ENCODE measurements at regions not wholly inside any gene's neighbourhood (a gene's known extent, or its start where the extent isn't known, plus 50 kb on each side); places are given as distances from the start of the nearest gene placed in this dataset.
"Not testable (repeated sequence)": the region's sequence is repeated elsewhere in the genome, so short reads cannot be mapped to it uniquely, and the experiment has no call there.

DNA sequence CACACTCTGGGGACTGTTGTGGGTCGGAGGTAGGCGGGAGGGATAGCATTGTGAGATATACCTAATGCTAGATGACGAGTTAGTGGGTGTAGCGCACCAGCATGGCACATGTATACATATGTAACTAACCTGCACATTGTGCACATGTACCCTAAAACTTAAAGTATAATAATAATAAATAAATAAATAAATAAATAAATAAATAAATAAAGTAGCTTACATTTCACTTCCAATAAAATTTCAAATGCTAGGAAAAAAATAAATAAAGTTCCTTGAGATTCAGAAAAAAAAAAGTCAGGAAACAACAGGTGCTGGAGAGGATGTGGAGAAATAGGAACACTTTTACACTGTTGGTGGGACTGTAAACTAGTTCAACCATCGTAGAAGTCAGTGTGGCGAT lies 353.5 kb upstream of the UBE2E2 start:
- not testable (repeated sequence) for DNase-seq (ENCODE audit: extremely low read depth, low read depth, low spot score)

DNA sequence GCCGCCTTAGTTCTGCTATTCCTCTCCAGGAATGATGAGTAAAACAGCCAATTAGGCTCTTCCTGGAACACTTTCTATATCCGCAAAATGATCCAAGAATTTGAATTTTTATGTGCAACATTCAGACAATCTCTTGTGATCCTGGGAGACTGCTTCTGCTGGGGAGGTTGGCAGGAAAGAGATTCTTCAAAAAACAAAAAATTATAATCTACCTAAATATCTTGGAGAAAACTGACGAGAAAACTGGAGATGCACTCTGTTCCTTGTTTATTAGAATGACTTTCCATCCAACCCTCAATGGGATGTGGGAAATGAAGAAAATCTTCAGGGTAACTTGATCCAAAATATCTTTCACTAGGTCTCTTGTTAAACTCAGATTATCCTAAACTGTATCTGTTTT lies 346.3 kb upstream of the UBE2E2 start:
- no peak for DNase-seq (ENCODE audit: extremely low read depth, low read depth, low spot score)

DNA sequence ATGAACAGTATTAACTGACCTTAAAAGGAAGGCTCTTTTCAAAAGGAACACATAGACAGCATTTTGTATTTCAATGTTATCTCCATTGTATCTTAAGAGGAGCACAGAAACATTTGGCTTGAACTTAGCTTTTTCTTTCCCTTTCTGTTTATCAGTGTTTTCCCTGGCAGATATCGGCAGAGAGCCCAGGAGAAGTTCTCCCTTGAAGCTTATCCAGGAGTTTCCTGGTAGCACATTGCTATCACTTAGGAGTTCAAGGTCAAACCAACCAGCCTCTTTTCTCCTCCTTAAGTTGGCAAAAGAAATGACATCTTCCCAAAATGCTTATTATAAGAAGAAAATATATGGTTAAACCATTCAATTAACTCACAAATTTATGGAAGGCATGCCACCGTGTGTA lies 344.6 kb upstream of the UBE2E2 start:
- DNase-seq (ENCODE audit: extremely low read depth, low read depth, low spot score) = no peak

DNA sequence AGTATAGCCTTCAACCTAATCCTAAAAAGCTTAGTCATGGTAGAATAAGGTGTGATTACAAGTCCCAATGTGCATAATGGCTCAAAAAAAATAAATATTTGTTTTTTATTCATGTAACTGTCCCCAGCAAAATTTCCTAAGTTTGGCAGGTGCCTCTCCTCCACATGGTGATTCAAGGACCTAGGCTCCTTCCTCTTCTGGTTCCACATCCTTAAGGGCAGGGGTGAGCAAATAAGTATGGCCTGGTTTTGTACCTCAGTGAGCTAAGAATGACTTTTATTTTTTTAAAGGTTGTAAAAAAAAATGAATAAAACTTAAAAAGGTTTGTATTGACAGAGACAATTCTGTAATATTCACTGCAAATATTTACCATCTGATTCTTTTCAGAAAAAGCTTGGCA lies 343.5 kb upstream of the UBE2E2 start:
- no peak for DNase-seq (ENCODE audit: extremely low read depth, low read depth, low spot score)

DNA sequence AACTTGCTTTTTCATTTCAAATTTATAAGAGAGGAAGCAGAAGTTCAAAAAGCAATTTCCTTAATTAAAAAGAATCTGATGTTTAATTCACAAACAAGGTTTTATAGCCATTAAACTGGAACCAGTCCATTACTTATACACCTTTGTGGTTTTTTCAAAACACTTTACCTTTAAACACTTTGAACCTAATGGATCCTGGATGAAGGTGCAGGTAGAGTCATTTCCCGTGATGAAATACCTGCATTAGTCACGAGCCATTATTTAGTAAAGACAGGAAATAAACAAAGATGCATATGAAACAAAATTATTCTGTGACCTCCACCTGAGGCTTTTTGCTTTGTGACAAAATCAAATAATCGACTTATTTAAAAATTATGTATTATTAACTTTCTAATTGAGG lies 341.7 kb upstream of the UBE2E2 start:
- no peak for DNase-seq (ENCODE audit: extremely low read depth, low read depth, low spot score)

DNA sequence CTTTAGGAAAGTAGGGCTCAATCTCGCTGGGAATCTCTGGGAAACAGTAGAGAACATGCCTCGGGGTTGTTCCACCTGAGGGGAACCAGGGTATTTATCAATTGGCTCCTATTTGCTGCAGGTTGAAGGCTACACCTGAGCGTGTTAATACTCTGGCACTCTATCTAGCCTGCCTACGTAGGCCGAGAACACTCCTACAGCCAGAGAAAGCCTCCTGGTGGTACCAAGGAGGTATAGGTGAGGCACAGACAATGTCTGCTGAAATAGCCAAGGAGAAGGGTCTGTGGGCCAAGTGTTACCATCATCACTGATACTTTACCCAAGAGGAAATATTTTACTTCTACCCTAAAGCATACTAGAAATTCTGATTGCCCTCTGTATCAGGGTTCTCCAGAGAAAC lies 341.0 kb upstream of the UBE2E2 start:
- DNase-seq (ENCODE audit: extremely low read depth, low read depth, low spot score) = no peak

DNA sequence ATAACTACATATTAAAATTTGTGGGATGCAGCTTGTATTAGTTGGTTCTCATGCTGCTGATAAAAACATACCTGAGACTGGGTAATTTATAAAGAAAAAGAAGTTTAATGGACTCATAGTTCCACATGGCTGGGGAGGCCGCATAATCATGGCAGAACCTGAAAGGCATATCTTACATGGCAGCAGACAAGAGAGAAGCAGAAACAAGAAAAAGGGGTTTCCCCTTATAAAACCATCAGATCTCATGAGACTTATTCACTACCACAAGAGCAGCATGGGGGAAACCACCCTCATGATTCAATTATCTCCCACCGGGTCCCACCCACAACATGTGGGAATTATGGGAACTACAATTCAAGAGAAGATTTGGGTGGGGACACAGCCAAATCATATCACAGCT lies 320.3 kb upstream of the UBE2E2 start:
- DNase-seq (ENCODE audit: extremely low read depth, low read depth, low spot score) = not testable (repeated sequence)

DNA sequence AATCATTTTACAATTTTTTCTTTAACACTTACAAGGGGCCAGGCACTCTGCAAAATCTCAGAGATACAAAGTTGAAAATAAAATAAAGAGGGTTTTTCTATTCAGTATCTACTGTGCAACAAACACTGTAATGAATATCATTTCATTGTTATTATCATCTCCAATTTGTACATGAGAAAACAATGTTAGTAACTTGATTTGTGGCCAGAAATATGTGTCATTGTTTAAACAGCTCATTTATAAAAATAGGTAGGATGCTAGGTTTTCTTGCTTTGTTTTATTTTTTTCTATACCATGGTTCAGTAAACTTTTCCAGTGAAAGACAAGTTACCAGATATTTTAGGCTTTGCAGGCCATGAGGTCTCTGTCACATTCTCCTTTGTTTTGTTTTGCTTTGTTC lies 318.1 kb upstream of the UBE2E2 start:
- no peak for DNase-seq (ENCODE audit: extremely low read depth, low read depth, low spot score)

DNA sequence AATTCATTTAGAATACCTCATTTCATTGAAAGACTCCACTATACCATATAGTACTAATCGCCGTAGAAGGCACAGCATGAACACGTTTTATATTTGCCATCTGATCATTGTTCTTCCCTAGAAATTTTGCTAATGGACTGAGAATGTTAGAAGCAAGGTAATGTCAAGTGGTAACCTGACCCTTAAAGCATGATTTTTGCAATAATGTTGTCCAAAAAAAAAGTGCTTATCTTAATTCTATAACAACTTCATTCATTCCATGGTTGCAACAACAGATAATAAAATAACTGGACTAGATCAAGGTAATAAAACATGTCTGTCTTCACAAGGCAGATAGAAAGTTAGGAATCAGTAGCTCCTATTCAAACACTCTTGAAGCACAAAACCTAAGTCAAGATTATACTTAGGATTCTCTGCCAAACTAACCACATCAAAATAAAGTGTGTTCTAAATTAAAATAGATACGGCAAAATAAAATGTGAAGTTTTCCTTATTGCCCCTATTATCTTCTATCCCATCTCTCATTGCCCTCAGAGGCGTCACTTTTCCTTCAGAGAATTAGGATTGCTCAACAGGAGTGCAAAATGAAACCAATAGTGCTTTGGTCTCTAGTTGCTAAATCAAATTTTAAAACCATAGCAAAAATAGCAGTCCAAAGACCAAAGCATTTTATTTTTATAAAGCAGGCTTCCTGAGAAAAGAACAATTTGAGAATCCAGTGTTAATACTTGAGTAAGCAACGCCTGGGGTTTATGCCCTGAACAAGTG lies 317.4 kb upstream of the UBE2E2 start:
- no peak for DNase-seq (ENCODE audit: extremely low read depth, low read depth, low spot score)

DNA sequence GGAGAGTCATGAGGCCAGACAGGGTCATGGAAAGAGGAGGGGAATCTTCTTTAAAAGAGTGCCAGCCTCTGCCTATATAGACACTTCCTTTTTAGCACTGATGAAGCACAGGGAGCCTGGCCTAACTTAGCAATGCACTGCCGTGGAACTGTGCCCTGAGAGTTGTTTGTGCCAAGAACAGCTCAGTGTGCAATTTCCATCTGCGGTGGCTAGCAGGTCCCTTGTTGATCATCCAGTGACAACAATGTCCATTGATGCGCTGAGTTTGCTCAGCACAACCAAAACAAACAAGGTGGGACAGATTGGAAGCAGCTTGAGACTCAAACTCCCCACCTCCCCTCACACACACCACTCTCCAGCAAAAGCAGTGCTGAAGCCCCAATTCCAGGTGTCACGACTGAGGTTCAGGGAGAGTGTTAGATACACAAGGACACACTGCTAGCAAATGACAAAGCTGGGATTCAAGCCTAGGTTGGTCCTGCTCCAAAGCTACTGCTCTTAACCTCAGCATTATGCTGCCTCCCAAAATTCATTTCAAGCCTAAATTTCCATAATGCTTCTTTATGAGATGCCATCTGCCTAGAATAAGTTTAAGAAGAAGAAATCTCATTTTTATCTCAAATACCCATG lies 316.6 kb upstream of the UBE2E2 start:
- no peak for DNase-seq (ENCODE audit: extremely low read depth, low read depth, low spot score)

DNA sequence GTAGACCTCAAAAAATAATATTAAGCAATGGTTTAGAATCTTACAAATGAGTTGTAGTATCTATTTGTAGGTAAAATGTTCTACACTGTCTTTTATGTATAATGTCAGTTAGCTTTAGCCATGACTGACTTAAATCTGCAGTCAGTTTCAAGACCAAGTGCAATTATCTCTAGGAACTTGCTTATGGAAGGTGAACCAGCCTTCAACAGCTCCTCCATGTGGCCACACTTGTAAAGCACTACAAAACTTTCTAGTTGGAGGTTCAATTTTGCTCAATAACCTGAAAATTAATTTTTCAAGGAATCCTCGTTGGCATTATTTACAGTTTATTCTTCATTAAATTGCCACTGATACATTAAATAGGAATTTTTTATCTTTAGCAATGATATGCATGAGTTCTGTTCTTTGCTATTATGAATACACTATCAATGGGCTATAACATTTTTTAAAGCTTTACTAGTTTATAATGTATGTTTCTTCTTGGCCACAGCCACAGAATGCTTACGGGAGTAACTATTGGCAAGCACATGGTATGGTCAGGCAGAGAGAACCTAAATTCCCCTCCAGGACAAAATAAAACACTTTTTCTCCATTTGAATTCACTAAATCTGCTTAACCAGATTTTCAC lies 315.3 kb upstream of the UBE2E2 start:
- no peak for DNase-seq (ENCODE audit: extremely low read depth, low read depth, low spot score)

DNA sequence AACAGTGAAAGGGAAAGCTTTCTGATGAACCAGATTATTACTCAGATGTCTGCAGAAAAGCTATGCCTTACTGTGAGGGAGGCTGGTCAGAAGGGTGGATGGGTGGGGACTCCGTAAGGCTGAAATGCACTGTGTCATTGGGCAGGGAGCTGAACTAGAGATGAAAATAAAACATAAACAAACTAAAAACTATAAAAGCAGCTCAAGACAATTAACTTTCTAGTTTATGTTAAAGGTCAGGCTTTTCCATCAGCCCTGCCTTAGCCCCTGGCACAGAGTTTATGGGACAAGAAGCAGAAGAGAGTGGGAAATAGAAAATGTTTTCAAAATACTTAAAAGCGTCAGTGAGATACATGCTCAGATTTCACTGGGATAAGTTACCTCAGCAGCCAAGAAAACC lies 310.0 kb upstream of the UBE2E2 start:
- no peak for DNase-seq (ENCODE audit: extremely low read depth, low read depth, low spot score)

DNA sequence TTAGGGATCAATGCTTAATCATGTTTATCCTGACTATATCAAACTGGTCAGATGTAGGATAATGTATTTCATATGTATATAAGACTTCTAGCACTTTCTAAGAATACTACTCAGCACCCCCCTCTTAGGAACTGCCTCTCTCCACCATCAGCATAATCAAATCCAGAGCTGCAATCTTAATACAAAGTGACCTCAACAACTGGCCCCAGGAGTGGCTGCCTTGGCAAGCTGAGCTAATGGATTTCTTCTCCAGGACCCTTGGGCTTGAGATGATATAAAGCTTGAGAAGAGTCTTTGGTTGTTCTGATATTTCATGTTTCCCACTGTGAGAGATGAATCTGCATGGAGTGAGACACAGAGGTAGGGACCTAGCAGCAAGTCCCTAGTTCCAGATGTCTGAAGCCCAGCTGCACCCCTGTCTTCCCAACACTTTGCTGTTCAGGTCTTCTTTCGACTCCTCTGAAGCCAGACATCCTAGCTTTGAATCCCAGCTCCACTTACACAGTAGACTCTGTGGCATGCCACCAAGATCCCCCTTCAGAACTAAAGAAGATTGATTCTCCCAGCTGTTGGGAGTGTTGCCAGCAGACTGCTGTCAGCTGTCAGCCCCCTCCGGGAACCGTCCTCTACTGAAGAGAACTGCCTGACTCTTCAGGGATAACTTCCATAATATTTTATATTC lies 309.3 kb upstream of the UBE2E2 start:
- DNase-seq (ENCODE audit: extremely low read depth, low read depth, low spot score) = no peak

DNA sequence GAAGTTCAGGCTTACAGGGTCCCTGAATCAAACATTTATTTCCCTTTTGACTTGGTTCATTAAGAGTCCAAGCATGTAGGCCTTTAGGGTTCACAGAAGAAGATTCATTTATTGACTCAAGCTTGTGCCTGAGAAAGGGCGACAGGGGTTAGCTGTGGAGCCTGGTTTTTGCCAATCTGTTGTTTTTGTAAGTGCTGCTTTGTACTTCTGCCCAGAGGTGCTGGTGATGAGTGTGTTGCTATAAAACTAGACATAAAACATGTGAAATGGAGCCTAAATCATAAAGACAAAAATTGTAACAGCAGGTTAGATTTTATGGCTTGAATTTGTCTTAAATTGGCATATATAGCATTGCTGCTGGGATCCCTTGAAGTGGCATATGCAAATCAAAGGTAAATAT lies 308.3 kb upstream of the UBE2E2 start:
- no peak for DNase-seq (ENCODE audit: extremely low read depth, low read depth, low spot score)

DNA sequence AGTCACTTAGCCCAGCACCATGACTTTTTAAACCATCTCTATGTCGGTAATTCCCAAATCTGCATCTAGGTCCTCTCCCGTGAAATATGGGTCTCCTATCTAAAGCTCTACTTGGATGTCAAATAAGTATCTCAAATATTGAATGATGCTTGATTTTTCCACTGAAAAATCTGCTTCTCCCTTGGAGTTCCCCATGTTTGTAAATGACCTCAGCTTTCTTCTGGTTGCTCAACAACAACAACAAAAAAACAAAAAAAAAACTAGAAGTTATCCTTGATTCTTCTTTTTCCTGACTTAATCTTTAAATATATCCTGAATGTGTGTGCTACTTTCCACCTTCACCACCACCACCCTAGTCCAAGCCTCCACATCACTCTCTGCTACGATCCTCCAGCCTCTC lies 307.5 kb upstream of the UBE2E2 start:
- no peak for DNase-seq (ENCODE audit: extremely low read depth, low read depth, low spot score)

DNA sequence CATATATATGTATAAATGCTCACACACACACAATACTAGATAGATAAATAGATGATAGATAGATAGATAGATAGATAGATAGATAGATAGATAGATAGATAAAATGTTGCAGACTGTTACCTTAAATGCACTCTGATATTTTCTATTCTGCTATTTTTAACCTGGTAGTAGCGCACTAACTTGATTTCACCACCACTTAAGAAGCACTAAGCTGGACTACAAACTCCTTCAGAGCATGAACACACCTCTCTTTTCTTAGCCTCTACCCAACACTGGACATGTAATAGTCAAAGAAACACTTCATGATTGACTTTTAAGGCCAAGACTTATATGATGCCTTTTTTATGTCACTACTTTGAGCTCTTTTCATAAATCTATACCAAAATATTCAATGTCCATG lies 304.6 kb upstream of the UBE2E2 start:
- DNase-seq (ENCODE audit: extremely low read depth, low read depth, low spot score) = no peak

DNA sequence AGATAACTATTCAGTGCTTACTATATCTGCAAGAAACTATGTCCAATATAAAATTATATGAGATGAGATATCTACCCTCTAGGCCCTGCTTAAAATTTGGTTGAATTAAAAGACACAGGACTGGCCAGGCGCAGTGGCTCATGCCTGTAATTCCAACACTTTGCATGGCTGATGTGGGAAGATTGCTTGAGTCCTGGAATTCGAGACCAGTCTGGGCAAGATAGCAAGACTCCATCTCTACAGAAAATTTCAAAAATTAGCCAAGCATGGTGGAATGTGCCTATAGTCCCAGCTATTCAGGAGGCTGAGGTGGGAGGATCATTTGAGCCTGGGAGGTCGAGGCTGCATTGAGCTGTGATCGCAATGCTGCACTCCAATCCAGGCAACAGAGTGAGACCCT lies 303.7 kb upstream of the UBE2E2 start:
- DNase-seq (ENCODE audit: extremely low read depth, low read depth, low spot score) = no peak

DNA sequence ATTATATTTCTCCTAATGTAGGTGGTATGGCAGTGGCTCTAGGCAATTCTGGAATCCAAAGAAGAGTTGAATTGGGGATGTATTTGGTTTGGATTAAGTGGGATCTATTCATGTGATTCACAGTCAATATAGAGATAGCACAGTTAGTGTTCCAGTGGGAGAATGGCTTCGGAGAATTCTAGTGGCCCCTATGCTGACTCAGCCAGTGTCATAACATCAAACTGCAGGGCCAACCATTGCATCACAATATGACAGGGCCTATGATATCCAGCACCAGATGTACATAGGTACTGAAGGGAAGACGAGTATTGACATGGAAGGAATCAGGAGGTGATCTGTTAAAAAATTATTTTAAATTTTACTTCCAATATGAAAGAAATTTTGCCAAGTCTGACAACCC lies 302.8 kb upstream of the UBE2E2 start:
- no peak for DNase-seq (ENCODE audit: extremely low read depth, low read depth, low spot score)

DNA sequence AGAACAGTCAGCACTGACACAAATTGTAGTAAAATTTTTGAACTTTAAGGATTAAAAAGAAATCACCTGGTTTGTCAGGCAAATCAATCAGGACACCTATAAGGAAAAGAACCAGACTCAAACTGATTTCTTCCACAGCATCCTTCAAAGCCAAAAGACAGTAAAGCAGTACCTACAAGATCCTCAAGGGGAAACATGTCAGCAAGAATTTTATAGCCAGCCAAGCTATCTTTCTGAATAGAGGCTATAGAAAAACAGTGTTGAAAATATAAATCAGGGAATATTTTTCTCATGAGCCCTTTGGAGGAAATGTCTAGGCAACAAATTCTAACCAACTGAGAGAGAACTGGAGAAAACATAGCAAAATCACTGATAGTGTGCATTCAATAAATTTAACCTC lies 301.4 kb upstream of the UBE2E2 start:
- no peak for DNase-seq (ENCODE audit: extremely low read depth, low read depth, low spot score)

DNA sequence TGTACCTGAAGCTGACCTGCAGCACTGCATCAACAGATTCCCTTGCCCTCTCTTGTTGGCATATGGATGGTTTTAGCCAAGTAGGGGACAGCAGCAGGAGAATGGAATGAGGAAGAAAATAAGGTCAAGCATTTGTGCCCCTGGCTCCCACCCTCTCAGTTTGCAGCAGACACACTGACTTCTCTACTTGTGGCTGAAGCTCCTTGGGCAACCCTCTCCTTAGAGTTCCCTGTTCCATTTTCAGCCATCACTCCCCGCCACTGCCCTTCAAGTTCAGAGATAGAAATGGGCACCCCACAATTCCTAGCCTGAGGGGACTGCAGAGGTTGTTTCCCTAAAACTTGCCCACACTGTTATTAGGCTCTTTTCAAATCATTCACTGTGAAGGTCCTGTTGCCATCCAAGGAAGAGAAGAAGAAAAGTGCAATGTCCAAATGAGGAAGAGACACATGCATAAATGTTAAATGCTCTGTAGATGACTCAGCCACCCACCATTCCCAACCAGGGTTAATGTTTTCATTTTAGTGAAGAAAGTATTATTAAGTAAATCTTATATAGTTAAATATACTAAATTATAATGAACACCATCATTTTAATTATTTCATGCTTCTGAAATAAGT lies 295.9 kb upstream of the UBE2E2 start:
- no peak for DNase-seq (ENCODE audit: extremely low read depth, low read depth, low spot score)

DNA sequence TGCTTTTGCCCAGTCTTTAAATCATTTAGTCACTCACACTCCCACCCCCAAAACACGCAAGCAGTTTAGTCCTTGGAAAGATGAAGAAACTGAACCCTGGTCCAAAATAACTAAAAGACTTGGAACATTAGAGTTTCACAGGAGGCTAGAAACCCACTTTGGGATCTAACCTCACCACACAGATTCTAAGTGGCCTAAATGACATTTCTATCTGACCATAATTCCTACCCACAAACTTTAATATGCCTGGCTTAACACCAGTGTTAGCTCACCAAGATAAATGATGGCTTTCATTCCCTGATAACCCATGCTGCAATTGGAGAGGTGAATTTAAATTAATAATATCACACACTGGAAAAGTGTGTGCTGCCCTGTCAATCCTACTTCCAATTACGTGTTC lies 295.3 kb upstream of the UBE2E2 start:
- no peak for DNase-seq (ENCODE audit: extremely low read depth, low read depth, low spot score)

All from glomerular endothelial cell (primary cell).